ENCODE measurements at regions not wholly inside any gene's neighbourhood (a gene's known extent, or its start where the extent isn't known, plus 50 kb on each side); places are given as distances from the start of the nearest gene placed in this dataset.

GRCh38 chr5:12460493-12461261 is 556.4 kb upstream of the CTNND2 start:
- H3K27me3 Mint-ChIP-seq: no peaks in the 10 kb centered on the region
- H3K4me3 Mint-ChIP-seq: no peak overlapping the region
- peaks cover 3% of the 10 kb centered on the region for H3K9me3 Mint-ChIP-seq
- no peak overlapping the region for H3K27ac Mint-ChIP-seq
- no peaks in the 10 kb centered on the region for H3K4me1 Mint-ChIP-seq (ENCODE audit: low read depth)
- no peaks in the 10 kb centered on the region for H3K36me3 Mint-ChIP-seq (ENCODE audit: low read depth)

GRCh38 chr5:12459326-12459725 is 555.1 kb upstream of the CTNND2 start:
- peaks cover 3% of the 10 kb centered on the region for H3K9me3 Mint-ChIP-seq
- no peaks in the 10 kb centered on the region for H3K4me1 Mint-ChIP-seq (ENCODE audit: low read depth)
- no peak overlapping the region for H3K4me3 Mint-ChIP-seq
- H3K27me3 Mint-ChIP-seq: no peaks in the 10 kb centered on the region
- no peak overlapping the region for H3K27ac Mint-ChIP-seq
- H3K36me3 Mint-ChIP-seq (ENCODE audit: low read depth): no peaks in the 10 kb centered on the region

GRCh38 chr5:12419075-12419474 is 514.8 kb upstream of the CTNND2 start:
- H3K36me3 Mint-ChIP-seq (ENCODE audit: low read depth): no peaks in the 10 kb centered on the region
- H3K4me3 Mint-ChIP-seq: no peak overlapping the region
- no peaks in the 10 kb centered on the region for H3K4me1 Mint-ChIP-seq (ENCODE audit: low read depth)
- H3K27me3 Mint-ChIP-seq: no peaks in the 10 kb centered on the region
- no peak overlapping the region for H3K27ac Mint-ChIP-seq
- H3K9me3 Mint-ChIP-seq: peaks cover 3% of the 10 kb centered on the region

GRCh38 chr5:12413585-12413984 is 509.3 kb upstream of the CTNND2 start:
- Mint-ChIP-seq H3K27me3 (no peaks in the 10 kb centered on the region), H3K4me3 (no peak overlapping the region), H3K9me3 (peaks cover 17% of the 10 kb centered on the region), H3K36me3 (ENCODE audit: low read depth) (no peaks in the 10 kb centered on the region), H3K27ac (no peak overlapping the region), H3K4me1 (ENCODE audit: low read depth) (no peaks in the 10 kb centered on the region)

- Mint-ChIP-seq H3K27ac (no peak overlapping the region), H3K27me3 (no peaks in the 10 kb centered on the region), H3K9me3 (peaks cover 17% of the 10 kb centered on the region), H3K36me3 (ENCODE audit: low read depth) (no peaks in the 10 kb centered on the region), H3K4me3 (no peak overlapping the region), H3K4me1 (ENCODE audit: low read depth) (no peaks in the 10 kb centered on the region)
These were observed 508.8 kb upstream of the CTNND2 start for GRCh38 chr5:12413075-12413474.

- Mint-ChIP-seq H3K4me3 (no peak overlapping the region), H3K27me3 (no peaks in the 10 kb centered on the region), H3K36me3 (ENCODE audit: low read depth) (no peaks in the 10 kb centered on the region), H3K4me1 (ENCODE audit: low read depth) (no peaks in the 10 kb centered on the region), H3K9me3 (peaks cover 7% of the 10 kb centered on the region), H3K27ac (no peak overlapping the region)
These were observed 495.6 kb upstream of the CTNND2 start for GRCh38 chr5:12399868-12400267.

- Mint-ChIP-seq H3K27me3 (no peaks in the 10 kb centered on the region), H3K27ac (no peak overlapping the region), H3K9me3 (no peaks in the 10 kb centered on the region), H3K36me3 (ENCODE audit: low read depth) (no peaks in the 10 kb centered on the region), H3K4me3 (no peak overlapping the region), H3K4me1 (ENCODE audit: low read depth) (no peaks in the 10 kb centered on the region)
These were observed 488.0 kb upstream of the CTNND2 start for GRCh38 chr5:12392246-12392645.

- H3K4me1 Mint-ChIP-seq (ENCODE audit: low read depth): no peaks in the 10 kb centered on the region
- no peak overlapping the region for H3K4me3 Mint-ChIP-seq
- H3K36me3 Mint-ChIP-seq (ENCODE audit: low read depth): no peaks in the 10 kb centered on the region
- no peaks in the 10 kb centered on the region for H3K27me3 Mint-ChIP-seq
- H3K9me3 Mint-ChIP-seq: peaks cover 4% of the 10 kb centered on the region
- H3K27ac Mint-ChIP-seq: no peak overlapping the region
These were observed 480.8 kb upstream of the CTNND2 start for GRCh38 chr5:12385095-12385494.

GRCh38 chr5:12384005-12384404 is 479.8 kb upstream of the CTNND2 start:
- peaks cover 4% of the 10 kb centered on the region for H3K9me3 Mint-ChIP-seq
- H3K4me1 Mint-ChIP-seq (ENCODE audit: low read depth): no peaks in the 10 kb centered on the region
- H3K36me3 Mint-ChIP-seq (ENCODE audit: low read depth): no peaks in the 10 kb centered on the region
- no peak overlapping the region for H3K4me3 Mint-ChIP-seq
- no peaks in the 10 kb centered on the region for H3K27me3 Mint-ChIP-seq
- H3K27ac Mint-ChIP-seq: no peak overlapping the region

- H3K27ac Mint-ChIP-seq: no peak overlapping the region
- H3K4me3 Mint-ChIP-seq: no peak overlapping the region
- H3K4me1 Mint-ChIP-seq (ENCODE audit: low read depth): no peaks in the 10 kb centered on the region
- H3K36me3 Mint-ChIP-seq (ENCODE audit: low read depth): no peaks in the 10 kb centered on the region
- H3K9me3 Mint-ChIP-seq: peaks cover 5% of the 10 kb centered on the region
- H3K27me3 Mint-ChIP-seq: no peaks in the 10 kb centered on the region
These were observed 463.7 kb upstream of the CTNND2 start for GRCh38 chr5:12367973-12368372.

GRCh38 chr5:12360218-12360617 is 456.0 kb upstream of the CTNND2 start:
- Mint-ChIP-seq H3K36me3 (ENCODE audit: low read depth) (no peaks in the 10 kb centered on the region), H3K9me3 (peaks cover 18% of the 10 kb centered on the region), H3K27me3 (no peaks in the 10 kb centered on the region), H3K4me3 (no peak overlapping the region), H3K4me1 (ENCODE audit: low read depth) (no peaks in the 10 kb centered on the region), H3K27ac (no peak overlapping the region)

- Mint-ChIP-seq H3K9me3 (peaks cover 22% of the 10 kb centered on the region), H3K36me3 (ENCODE audit: low read depth) (no peaks in the 10 kb centered on the region), H3K27me3 (no peaks in the 10 kb centered on the region), H3K4me1 (ENCODE audit: low read depth) (no peaks in the 10 kb centered on the region), H3K27ac (no peak overlapping the region), H3K4me3 (no peak overlapping the region)
These were observed 454.3 kb upstream of the CTNND2 start for GRCh38 chr5:12358371-12359090.

GRCh38 chr5:12357626-12358025 is 453.4 kb upstream of the CTNND2 start:
- peaks cover 22% of the 10 kb centered on the region for H3K9me3 Mint-ChIP-seq
- no peak overlapping the region for H3K27ac Mint-ChIP-seq
- no peaks in the 10 kb centered on the region for H3K36me3 Mint-ChIP-seq (ENCODE audit: low read depth)
- H3K4me1 Mint-ChIP-seq (ENCODE audit: low read depth): no peaks in the 10 kb centered on the region
- H3K4me3 Mint-ChIP-seq: no peak overlapping the region
- no peaks in the 10 kb centered on the region for H3K27me3 Mint-ChIP-seq

- Mint-ChIP-seq H3K4me3 (no peak overlapping the region), H3K36me3 (ENCODE audit: low read depth) (no peaks in the 10 kb centered on the region), H3K9me3 (peaks cover 37% of the 10 kb centered on the region), H3K27ac (no peak overlapping the region), H3K27me3 (no peaks in the 10 kb centered on the region), H3K4me1 (ENCODE audit: low read depth) (no peaks in the 10 kb centered on the region)
These were observed 450.4 kb upstream of the CTNND2 start for GRCh38 chr5:12354686-12355085.

- Mint-ChIP-seq H3K27me3 (no peaks in the 10 kb centered on the region), H3K27ac (no peak overlapping the region), H3K4me3 (no peak overlapping the region), H3K9me3 (peaks cover 3% of the 10 kb centered on the region), H3K4me1 (ENCODE audit: low read depth) (no peaks in the 10 kb centered on the region), H3K36me3 (ENCODE audit: low read depth) (no peaks in the 10 kb centered on the region)
These were observed 439.3 kb upstream of the CTNND2 start for GRCh38 chr5:12343558-12343957.

- peaks cover 17% of the 10 kb centered on the region for H3K9me3 Mint-ChIP-seq
- no peaks in the 10 kb centered on the region for H3K36me3 Mint-ChIP-seq (ENCODE audit: low read depth)
- H3K27ac Mint-ChIP-seq: no peak overlapping the region
- no peaks in the 10 kb centered on the region for H3K27me3 Mint-ChIP-seq
- no peak overlapping the region for H3K4me3 Mint-ChIP-seq
- H3K4me1 Mint-ChIP-seq (ENCODE audit: low read depth): no peaks in the 10 kb centered on the region
These were observed 431.7 kb upstream of the CTNND2 start for GRCh38 chr5:12335938-12336337.

Measured in stimulated activated naive CD8-positive, alpha-beta T cell treated with anti-CD3 and anti-CD28 coated beads, Interleukin-15, Interleukin-2, amounts not matched to agents 100 ng/mL and 50 ng/mL, for 24 hours (primary cell).